ENCODE measurements at regions not wholly inside any gene's neighbourhood (a gene's known extent, or its start where the extent isn't known, plus 50 kb on each side); places are given as distances from the start of the nearest gene placed in this dataset.
"Not testable (repeated sequence)": the region's sequence is repeated elsewhere in the genome, so short reads cannot be mapped to it uniquely, and the experiment has no call there.

- no peak for DNase-seq (ENCODE audit: low read depth)
Observed at GRCh38 chr2:16466133-16466820, 199.4 kb downstream of the CYRIA start.

GRCh38 chr2:16464641-16465040 is 201.0 kb downstream of the CYRIA start:
- DNase-seq (ENCODE audit: low read depth) = no peak

DNA sequence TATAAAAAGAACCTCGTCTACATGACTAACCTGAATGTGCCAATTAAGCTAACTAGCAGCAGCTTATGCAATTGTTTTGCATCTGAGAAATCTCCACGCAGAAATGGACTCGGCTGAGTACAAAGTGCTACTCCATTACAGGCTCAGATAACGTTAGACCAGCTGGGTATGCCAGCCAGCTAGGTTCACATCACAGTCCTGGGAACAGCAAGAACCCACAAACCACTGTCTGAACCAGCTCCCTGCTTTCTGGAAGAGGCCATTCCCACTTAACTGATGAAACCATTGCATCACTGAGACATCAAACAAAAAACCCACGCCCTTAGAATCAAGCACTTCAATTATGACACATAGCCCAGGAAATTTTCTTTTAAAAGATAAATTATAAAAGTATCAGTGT is 202.7 kb downstream of the CYRIA start:
- DNase-seq (ENCODE audit: low read depth) = no peak

DNA sequence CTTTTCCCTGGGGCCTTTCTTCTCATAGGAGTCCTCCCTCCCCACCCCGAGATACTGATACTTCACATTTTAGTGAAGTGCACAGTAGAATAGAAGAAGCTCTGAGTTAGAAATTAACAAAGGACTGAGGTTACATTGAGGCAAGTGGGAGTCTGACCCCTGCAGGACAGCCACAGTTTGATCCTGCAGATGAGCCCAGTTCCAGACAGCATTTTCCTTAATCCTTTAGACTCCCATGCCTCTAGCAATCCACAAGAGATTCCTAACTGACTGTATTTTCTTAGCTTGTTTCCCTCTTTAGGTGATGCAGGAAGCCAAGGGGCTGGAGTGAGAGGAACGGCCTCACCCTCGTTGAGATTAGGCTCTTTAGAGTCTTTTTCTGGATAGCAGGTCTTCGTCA is 204.0 kb downstream of the CYRIA start:
- DNase-seq (ENCODE audit: low read depth) = no peak

- DNase-seq (ENCODE audit: low read depth) = no peak
Observed at GRCh38 chr2:16459606-16460005, 206.0 kb downstream of the CYRIA start.

- no peak for DNase-seq (ENCODE audit: low read depth)
Observed at GRCh38 chr2:16454621-16455020, 211.0 kb downstream of the CYRIA start.

- no peak for DNase-seq (ENCODE audit: low read depth)
Observed at GRCh38 chr2:16452123-16452522, 213.5 kb downstream of the CYRIA start.

- no peak for DNase-seq (ENCODE audit: low read depth)
Observed at GRCh38 chr2:16446706-16447105, 218.9 kb downstream of the CYRIA start.

DNA sequence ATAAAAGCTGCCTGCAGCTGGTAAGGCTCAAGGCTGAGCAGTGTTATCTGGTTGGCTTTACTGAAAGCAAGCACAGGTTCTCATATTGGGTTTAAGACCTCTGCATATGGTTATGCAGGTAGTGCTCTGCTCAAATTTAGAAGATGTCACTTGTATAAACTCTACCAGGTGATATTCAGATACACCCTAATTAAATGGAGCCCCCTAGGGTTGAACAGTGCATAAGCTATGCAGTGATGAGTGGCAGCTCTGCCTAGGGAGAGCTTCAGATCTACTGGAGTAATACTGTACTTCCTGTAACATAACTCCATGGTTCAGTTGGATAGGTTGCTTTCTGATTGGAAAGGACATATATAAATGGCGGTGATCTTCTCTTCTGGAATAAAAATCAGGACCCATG is 222.7 kb downstream of the CYRIA start:
- no peak for DNase-seq (ENCODE audit: low read depth)

- peak; percentile 52 for DNase-seq (ENCODE audit: low read depth)
Observed at GRCh38 chr2:16441431-16441830, 224.2 kb downstream of the CYRIA start.

DNA sequence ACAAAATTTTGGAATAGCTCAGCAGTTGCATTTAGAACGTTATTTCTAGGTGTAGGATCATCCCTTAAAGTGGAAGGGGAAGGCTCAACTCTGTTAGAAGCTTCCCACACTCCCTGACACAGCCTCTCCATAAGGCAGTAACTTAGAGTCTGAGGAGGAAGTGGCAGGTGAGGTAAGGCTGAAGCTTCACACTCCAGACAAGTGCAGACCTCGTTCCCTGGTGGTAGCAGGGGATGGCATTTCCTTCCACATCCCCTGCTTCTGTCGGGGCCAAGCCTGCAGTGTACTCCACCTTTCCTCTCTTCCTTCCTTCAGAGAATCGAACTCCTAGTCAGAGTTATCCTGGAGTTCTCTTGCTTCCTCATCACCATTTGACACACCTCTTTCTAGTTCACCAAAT is 224.7 kb downstream of the CYRIA start:
- no peak for DNase-seq (ENCODE audit: low read depth)

- DNase-seq (ENCODE audit: low read depth) = no peak
Observed at GRCh38 chr2:16438613-16439321, 226.9 kb downstream of the CYRIA start.

- DNase-seq (ENCODE audit: low read depth) = no peak
Observed at GRCh38 chr2:16437189-16437588, 228.4 kb downstream of the CYRIA start.

GRCh38 chr2:16434393-16434792 is 231.2 kb downstream of the CYRIA start:
- no peak for DNase-seq (ENCODE audit: low read depth)

DNA sequence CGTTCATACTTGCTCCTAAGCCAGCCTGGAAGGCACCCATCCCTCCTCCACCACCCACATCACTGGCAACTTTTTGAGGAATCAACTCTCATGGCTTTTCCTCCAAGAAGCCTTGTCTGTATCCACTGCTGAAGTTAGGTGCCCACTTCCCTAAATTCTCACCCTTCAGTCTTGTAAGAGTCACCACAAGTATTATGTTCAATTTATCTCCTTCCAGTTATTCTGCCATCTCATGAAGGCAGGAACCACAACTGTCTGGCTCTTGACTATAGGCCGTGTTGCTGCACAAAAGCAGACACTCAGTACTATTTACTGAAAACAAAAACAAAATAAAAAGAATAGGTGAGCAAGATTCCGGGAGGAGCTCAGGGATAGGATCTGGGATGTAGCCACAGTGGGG is 234.8 kb downstream of the CYRIA start:
- DNase-seq (ENCODE audit: low read depth) = no peak

DNA sequence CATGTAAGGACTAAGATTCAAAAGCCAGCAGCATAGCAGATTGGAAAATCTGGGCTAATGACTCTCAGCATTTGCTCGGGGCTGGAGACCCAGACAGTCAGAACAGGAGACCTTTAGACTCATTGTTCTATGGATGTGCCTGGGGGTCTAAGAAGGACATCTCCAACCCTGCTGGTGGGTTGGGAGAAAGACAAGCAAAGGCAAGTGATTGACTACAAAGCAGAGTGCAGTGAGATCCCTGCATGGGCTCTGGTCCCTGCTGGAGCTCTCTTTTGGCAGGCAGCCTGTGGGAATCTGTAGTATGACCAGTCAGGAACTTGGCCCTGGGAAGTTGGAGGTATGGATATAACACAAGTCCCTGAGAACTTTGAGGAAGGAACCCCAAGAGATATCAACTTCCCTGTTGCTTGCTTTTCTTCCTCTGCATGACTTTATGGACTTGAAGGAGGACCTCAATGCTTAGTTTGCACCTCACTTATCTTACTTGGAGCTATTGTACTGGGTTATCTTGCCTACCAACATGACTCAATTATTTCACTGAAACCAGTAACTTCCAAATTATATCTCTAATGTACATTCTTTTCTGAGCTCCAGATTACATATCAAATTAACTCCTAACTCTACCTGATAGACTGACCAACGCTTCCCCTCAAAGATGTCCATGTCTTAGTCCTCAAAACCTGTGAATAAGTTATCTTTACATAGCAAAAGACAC is 236.0 kb downstream of the CYRIA start:
- no peak for DNase-seq (ENCODE audit: low read depth)

GRCh38 chr2:16429002-16429401 is 236.6 kb downstream of the CYRIA start:
- DNase-seq (ENCODE audit: low read depth) = no peak

- no peak for DNase-seq (ENCODE audit: low read depth)
Observed at GRCh38 chr2:16425462-16426336, 239.9 kb downstream of the CYRIA start.

DNA sequence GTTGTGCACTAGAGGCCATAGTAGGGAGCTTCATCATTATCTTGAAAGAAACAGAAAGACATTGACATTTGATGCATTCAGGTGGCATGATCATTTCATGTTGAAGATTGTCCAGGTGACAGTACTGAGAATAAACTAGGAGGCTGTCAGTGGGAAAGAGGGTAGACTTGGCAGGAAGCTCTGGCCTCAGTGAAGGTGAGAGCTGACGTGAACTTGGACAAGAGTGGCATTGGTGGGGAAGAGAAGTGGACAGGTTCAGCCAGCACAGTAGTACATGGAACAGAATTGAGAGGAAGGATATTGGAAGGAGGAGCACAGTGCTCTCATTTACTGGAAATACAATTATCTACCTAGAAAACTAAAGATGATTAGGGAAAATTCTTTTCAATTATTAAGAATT is 245.2 kb downstream of the CYRIA start:
- no peak for DNase-seq (ENCODE audit: low read depth)

GRCh38 chr2:16417726-16418125 is 247.9 kb downstream of the CYRIA start:
- DNase-seq (ENCODE audit: low read depth) = no peak

GRCh38 chr2:16416651-16417050 is 249.0 kb downstream of the CYRIA start:
- no peak for DNase-seq (ENCODE audit: low read depth)

DNA sequence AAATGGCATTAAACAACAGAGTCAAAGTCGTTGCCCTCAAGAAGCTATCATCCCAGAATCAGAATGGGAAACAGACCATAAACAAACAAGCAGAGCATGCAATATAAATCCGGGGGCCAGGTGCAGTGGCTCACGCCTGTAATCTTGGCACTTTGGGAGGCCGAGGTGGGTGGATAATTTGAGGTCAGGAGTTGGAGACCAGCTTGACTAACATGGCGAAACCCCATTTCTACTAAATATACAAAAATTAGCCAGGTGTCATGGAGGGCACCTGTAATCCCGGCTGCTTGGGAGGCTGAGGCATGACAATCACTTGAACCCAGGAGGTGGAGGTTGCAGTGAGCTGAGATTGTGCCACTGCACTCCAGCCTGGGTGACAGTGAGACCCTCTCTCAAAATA is 249.8 kb downstream of the CYRIA start:
- DNase-seq (ENCODE audit: low read depth) = not testable (repeated sequence)
